ENCODE measurements at regions not wholly inside any gene's neighbourhood (a gene's known extent, or its start where the extent isn't known, plus 50 kb on each side); places are given as distances from the start of the nearest gene placed in this dataset.

- TF ChIP-seq CTCF (IDR thresholded peaks at IDR 0.05) (no peak), POLR2A (IDR thresholded peaks at IDR 0.05) (no peak)
These were observed 403.9 kb upstream of the FANCL start for GRCh38 chr2:58645017-58645416.
